B cell (primary cell): ENCODE measurements at regions not wholly inside any gene's neighbourhood (a gene's known extent, or its start where the extent isn't known, plus 50 kb on each side); places are given as distances from the start of the nearest gene placed in this dataset.

Source experiments
- ATAC-seq: fragments of 200-7000 bp; cut with Tn5 transposase; one replicate; pipeline ENCODE4 v1.10.0; 2021; ENCODE audit warnings: low read depth, mild to moderate bottlenecking, moderate number of reproducible peaks, moderate library complexity
- CTCF ChIA-PET: fragments of 350-600 bp; sonication (Branson Sonifier 250); formaldehyde crosslinking; loops from one replicate; lab custom pipeline; 2021; ENCODE audit warnings: antibody characterized with exemption, inconsistent platforms; lab: Charles Lee
- POLR2A ChIA-PET: fragments of 350-600 bp; sonication (Branson Sonifier 250); formaldehyde crosslinking; loops from one replicate; lab custom pipeline; 2021; ENCODE audit warnings: antibody characterized with exemption; lab: Charles Lee
- DNase-seq: peaks from one replicate; pipeline ENCODE4 v3.0.0; 2013
- H2AFZ ChIP-seq: 2 replicates; pipeline ENCODE4 v1.6.1; 2012; ENCODE audit warnings: mild to moderate bottlenecking, low read depth, low read length; ENCODE audit not compliant: insufficient read depth, poor library complexity, severe bottlenecking
- H3K27ac ChIP-seq, 2 donors: 1 replicate in 1 of 2; 2 replicates in 1 of 2; pipeline ENCODE4 v1.5.1; 2012 to 2013; ENCODE audit warnings: low read length in 2 of 2, mild to moderate bottlenecking in 2 of 2, moderate library complexity in 1 of 2
- H3K27me3 ChIP-seq, 4 experiments: fragments of 200-600 bp in 1 of 4; sonication (generic) in 1 of 4; replicated peaks in 1 of 4; 1 replicate in 2 of 4; 2 replicates in 2 of 4; pipeline versions ENCODE4 v1.6.1 to v1.7.0; 2013 to 2016; ENCODE audit warnings: low read length in 3 of 4, mild to moderate bottlenecking in 2 of 4, mixed read lengths in 1 of 4, moderate library complexity in 1 of 4; ENCODE audit not compliant: insufficient read depth in 4 of 4, control insufficient read depth in 3 of 4; ENCODE audit errors: control extremely low read depth in 1 of 4
- H3K36me3 ChIP-seq, 2 experiments: replicated peaks in 1 of 2; 1 replicate in 1 of 2; 2 replicates in 1 of 2; pipeline versions ENCODE4 v1.6.1 to v1.7.1; 2013; ENCODE audit warnings: low read length in 1 of 2; ENCODE audit not compliant: insufficient read depth in 2 of 2, control insufficient read depth in 1 of 2; ENCODE audit errors: control extremely low read depth in 1 of 2, extremely low read depth in 1 of 2
- H3K4me1 ChIP-seq, 2 donors: fragments of 200-600 bp in 1 of 2; sonication (generic) in 1 of 2; 1 replicate in 1 of 2; 2 replicates in 1 of 2; pipeline versions ENCODE4 v1.5.1 to v1.6.1; 2013 to 2017; ENCODE audit warnings: low read length in 2 of 2; ENCODE audit not compliant: control insufficient read depth in 2 of 2, insufficient read depth in 2 of 2
- H3K4me2 ChIP-seq: replicated peaks from 2 replicates; pipeline ENCODE3; 2012; ENCODE audit warnings: mild to moderate bottlenecking, low read depth, low read length; ENCODE audit not compliant: poor library complexity, severe bottlenecking
- H3K4me3 ChIP-seq, 5 experiments: fragments of 200-600 bp in 1 of 5; sonication (generic) in 1 of 5; 1 replicate in 3 of 5; 2 replicates in 2 of 5; pipeline versions ENCODE4 v1.5.1 to v1.7.0; 2011 to 2016; ENCODE audit warnings: low read length in 4 of 5, mild to moderate bottlenecking in 4 of 5, low read depth in 2 of 5, control low read depth in 1 of 5, moderate library complexity in 1 of 5; ENCODE audit not compliant: insufficient read depth in 1 of 5; ENCODE audit errors: control extremely low read depth in 1 of 5, extremely low read depth in 1 of 5
- H3K79me2 ChIP-seq: fragments of 200-600 bp; sonication (generic); one replicate; pipeline ENCODE4 v1.6.0; 2016; ENCODE audit warnings: low read length; ENCODE audit not compliant: control insufficient read depth, insufficient read depth
- H3K9ac ChIP-seq: fragments of 200-600 bp; sonication (generic); 2 replicates; pipeline ENCODE4 v1.6.1; 2017; ENCODE audit warnings: mild to moderate bottlenecking, low read length, moderate library complexity
- H3K9me3 ChIP-seq, 3 donors: one replicate each; pipeline versions ENCODE4 v1.6.1 to v1.7.1; 2013; ENCODE audit warnings: low read length in 2 of 3; ENCODE audit not compliant: control insufficient read depth in 2 of 3, insufficient read depth in 1 of 3; ENCODE audit errors: control extremely low read depth in 1 of 3
- H4K20me1 ChIP-seq: 2 replicates; pipeline ENCODE4 v1.6.0; 2012; ENCODE audit warnings: mild to moderate bottlenecking, low read length; ENCODE audit not compliant: insufficient read depth, control insufficient read depth, poor library complexity, severe bottlenecking
- H3K27ac Mint-ChIP-seq: one replicate; pipeline ENCODE4 v1.8.0; 2021; ENCODE audit warnings: mixed read lengths
- H3K27me3 Mint-ChIP-seq: one replicate; pipeline ENCODE4 v1.8.0; 2021; ENCODE audit warnings: mixed read lengths
- H3K4me1 Mint-ChIP-seq: one replicate; pipeline ENCODE4 v1.8.0; 2021; ENCODE audit warnings: mixed read lengths
- H3K4me3 Mint-ChIP-seq: one replicate; pipeline ENCODE4 v1.8.0; 2021; ENCODE audit warnings: mixed read lengths
- H3K9me3 Mint-ChIP-seq: one replicate; pipeline ENCODE4 v1.8.0; 2022; ENCODE audit warnings: mixed read lengths; ENCODE audit not compliant: insufficient read depth
- EZH2 ChIP-seq: IDR thresholded peaks from 2 replicates; pipeline ENCODE4 v1.6.1; 2012; ENCODE audit warnings: borderline replicate concordance, low read depth, mild to moderate bottlenecking, moderate library complexity, low read length; ENCODE audit not compliant: insufficient read depth, poor library complexity, severe bottlenecking
- WGBS: methylation state at CpG from one replicate; pipeline ENCODE4 v1.1.5; 2013; ENCODE audit warnings: missing lambda C conversion rate; ENCODE audit not compliant: insufficient coverage; 5-methylcytosine and 5-hydroxymethylcytosine counted together
- intact Hi-C: fragments of 100-400 bp; cut with micrococcal nuclease; formaldehyde crosslinking; loops from one replicate; pipeline ENCODE4 v1.10.0; 2022
- TF ChIP-seq, protein P1 (sequence below): fragments of 200-600 bp; IDR thresholded peaks from one replicate; pipeline ENCODE4 v1.8.0; 2022; ENCODE audit warnings: antibody characterized with exemption, mild to moderate bottlenecking

DNA sequence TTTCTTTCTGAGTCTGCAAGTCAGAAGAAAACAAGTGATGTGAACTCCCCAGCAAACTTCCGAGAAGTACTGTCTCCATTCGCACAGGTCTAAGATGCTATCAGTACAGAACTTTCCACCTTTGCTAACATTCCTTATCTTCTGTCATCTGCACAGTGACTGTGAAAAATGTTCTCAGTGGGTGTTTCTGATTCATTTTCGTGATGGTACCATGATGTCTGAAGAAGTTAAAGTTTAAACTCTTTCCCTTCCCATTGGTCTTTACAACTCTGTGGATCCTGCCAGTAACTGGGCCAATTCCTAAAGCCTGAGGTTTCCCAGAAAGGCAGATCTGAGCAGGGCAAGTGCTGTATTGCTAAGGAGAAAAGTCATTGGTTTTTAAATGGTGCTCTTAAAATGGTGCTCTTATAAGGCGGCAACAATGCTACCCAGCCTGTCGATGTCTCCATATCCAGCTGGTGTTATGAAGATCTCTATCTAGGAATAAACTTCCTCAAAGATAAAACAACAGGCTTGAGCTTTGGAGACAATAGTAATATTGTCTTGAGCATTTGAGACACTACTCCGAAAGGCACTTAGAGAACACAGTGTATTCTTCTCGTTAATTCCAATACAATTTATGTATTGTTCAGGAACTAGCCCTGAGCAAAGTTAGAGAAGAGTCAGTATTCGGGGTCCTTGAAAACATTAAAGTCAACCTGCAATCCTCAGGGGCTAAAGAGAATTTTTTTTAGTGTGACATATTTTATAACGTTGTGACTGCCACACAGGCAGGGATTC, 232.3 kb downstream of the OSR1 start:
- Histone ChIP-seq H3K27ac (no peak overlapping the region), H3K9me3 (no peaks in the 10 kb centered on the region), H3K27me3 (no peaks in the 10 kb centered on the region), H3K79me2 (no peaks in the 10 kb centered on the region), H3K36me3 (no peaks in the 10 kb centered on the region), H4K20me1 (no peaks in the 10 kb centered on the region), H3K4me2 (no peak overlapping the region), H3K9ac (no peak overlapping the region), H3K4me3 (no peak overlapping the region), H2AFZ (no peak overlapping the region), H3K4me1 (no peaks in the 10 kb centered on the region)
- Mint-ChIP-seq H3K4me3 (no peak overlapping the region), H3K9me3 (no peaks in the 10 kb centered on the region), H3K27ac (no peak overlapping the region), H3K27me3 (no peaks in the 10 kb centered on the region), H3K4me1 (no peaks in the 10 kb centered on the region)
- 100% methylated on average over 2 of the region's 9 CpGs for WGBS
- ChIA-PET POLR2A (no interaction called here), CTCF (no interaction called here)
- DNase-seq, result no peak
- TF ChIP-seq, protein P1, sequence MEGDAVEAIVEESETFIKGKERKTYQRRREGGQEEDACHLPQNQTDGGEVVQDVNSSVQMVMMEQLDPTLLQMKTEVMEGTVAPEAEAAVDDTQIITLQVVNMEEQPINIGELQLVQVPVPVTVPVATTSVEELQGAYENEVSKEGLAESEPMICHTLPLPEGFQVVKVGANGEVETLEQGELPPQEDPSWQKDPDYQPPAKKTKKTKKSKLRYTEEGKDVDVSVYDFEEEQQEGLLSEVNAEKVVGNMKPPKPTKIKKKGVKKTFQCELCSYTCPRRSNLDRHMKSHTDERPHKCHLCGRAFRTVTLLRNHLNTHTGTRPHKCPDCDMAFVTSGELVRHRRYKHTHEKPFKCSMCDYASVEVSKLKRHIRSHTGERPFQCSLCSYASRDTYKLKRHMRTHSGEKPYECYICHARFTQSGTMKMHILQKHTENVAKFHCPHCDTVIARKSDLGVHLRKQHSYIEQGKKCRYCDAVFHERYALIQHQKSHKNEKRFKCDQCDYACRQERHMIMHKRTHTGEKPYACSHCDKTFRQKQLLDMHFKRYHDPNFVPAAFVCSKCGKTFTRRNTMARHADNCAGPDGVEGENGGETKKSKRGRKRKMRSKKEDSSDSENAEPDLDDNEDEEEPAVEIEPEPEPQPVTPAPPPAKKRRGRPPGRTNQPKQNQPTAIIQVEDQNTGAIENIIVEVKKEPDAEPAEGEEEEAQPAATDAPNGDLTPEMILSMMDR, result no peak
- no peak for TF ChIP-seq EZH2
- no peak for ATAC-seq
- intact Hi-C loops, result no loop called here

DNA sequence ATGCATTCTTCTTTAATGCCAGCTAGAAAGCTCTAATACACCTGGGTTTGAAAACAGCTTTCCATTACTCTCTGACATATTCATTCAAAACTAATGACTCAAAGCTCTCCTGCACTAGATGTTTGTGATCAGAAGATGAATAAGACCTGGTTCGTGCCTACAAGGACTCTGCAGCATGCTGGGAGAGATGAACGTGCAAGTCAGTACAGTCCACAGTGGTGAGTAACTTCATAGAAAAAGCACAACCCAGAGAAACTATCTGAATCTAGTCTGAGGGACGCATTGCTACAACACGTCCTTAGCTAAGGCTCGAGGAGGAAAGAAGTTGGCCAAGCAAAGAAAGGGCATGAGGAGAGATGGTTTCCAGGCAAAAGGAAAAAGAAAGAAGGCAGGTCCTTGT, 234.3 kb downstream of the OSR1 start:
- Histone ChIP-seq H3K4me2 (no peak overlapping the region), H3K9me3 (no peaks in the 10 kb centered on the region), H3K27me3 (no peaks in the 10 kb centered on the region), H3K79me2 (no peaks in the 10 kb centered on the region), H3K4me3 (no peak overlapping the region), H3K36me3 (no peaks in the 10 kb centered on the region), H3K4me1 (no peaks in the 10 kb centered on the region), H4K20me1 (no peaks in the 10 kb centered on the region), H2AFZ (no peak overlapping the region), H3K27ac (no peak overlapping the region), H3K9ac (no peak overlapping the region)
- no peak for DNase-seq
- Mint-ChIP-seq H3K4me1 (no peaks in the 10 kb centered on the region), H3K9me3 (no peaks in the 10 kb centered on the region), H3K4me3 (no peak overlapping the region), H3K27me3 (no peaks in the 10 kb centered on the region), H3K27ac (no peak overlapping the region)
- ChIA-PET POLR2A (no interaction called here), CTCF (no interaction called here)
- intact Hi-C loops, result no loop called here
- TF ChIP-seq, protein P1, result no peak
- no peak for TF ChIP-seq EZH2
- ATAC-seq, result no peak
- whole genome bisulfite sequencing, result no CpG with 5 or more reads among the region's 5 CpGs
